B cell (primary cell): ENCODE measurements at regions not wholly inside any gene's neighbourhood (a gene's known extent, or its start where the extent isn't known, plus 50 kb on each side); places are given as distances from the start of the nearest gene placed in this dataset.

Experiments
- EZH2 ChIP-seq: IDR thresholded peaks from 2 replicates; pipeline ENCODE4 v1.6.1; 2012; ENCODE audit warnings: borderline replicate concordance, low read depth, mild to moderate bottlenecking, moderate library complexity, low read length; ENCODE audit not compliant: insufficient read depth, poor library complexity, severe bottlenecking
- TF ChIP-seq, protein P1 (sequence below): fragments of 200-600 bp; IDR thresholded peaks from one replicate; pipeline ENCODE4 v1.8.0; 2022; ENCODE audit warnings: antibody characterized with exemption, mild to moderate bottlenecking

DNA sequence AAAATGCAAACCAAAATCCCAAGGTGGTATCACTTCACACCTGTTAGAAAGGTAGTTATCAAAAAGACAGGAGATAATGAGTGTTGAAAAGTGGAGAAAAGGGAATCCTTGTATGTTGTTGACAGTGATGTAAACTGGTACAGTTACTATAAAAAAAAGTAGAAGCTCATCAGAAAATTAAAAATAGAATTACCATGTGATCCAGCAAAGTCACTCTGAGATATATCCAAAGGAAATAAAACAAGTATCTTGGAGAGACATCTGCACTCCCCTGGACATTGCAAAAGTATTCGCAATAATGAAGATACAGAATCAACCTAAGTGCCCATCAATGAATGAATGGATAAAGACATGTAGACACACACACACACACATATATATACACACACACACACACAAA lies 208.3 kb upstream of the PIEZO2 start:
- TF ChIP-seq, protein P1, sequence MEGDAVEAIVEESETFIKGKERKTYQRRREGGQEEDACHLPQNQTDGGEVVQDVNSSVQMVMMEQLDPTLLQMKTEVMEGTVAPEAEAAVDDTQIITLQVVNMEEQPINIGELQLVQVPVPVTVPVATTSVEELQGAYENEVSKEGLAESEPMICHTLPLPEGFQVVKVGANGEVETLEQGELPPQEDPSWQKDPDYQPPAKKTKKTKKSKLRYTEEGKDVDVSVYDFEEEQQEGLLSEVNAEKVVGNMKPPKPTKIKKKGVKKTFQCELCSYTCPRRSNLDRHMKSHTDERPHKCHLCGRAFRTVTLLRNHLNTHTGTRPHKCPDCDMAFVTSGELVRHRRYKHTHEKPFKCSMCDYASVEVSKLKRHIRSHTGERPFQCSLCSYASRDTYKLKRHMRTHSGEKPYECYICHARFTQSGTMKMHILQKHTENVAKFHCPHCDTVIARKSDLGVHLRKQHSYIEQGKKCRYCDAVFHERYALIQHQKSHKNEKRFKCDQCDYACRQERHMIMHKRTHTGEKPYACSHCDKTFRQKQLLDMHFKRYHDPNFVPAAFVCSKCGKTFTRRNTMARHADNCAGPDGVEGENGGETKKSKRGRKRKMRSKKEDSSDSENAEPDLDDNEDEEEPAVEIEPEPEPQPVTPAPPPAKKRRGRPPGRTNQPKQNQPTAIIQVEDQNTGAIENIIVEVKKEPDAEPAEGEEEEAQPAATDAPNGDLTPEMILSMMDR: no peak
- no peak for TF ChIP-seq EZH2
